ENCODE measurements at regions not wholly inside any gene's neighbourhood (a gene's known extent, or its start where the extent isn't known, plus 50 kb on each side); places are given as distances from the start of the nearest gene placed in this dataset.
"Not testable (repeated sequence)": the region's sequence is repeated elsewhere in the genome, so short reads cannot be mapped to it uniquely, and the experiment has no call there.

DNA sequence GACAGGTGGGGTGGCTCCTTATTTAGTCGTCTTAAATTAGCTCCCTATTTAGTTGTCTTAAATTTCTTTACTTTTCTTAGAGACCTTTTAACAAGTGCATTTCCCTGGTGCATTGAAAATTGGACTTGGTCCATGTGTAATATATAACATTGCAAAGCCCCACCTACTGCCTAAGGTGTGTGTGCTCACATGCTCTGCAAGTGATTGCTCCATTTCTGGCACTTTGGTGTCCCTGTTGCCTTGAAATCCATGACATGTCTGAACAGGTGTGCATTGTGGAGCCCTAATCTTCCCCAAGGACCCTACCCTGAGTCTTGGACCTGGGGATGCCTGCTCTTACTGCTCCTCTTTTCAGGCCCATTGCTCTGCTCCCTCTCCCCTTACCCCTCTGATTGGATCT is 80.2 kb downstream of the TRIM43 start:
- TF ChIP-seq CTCF (IDR thresholded peaks at IDR 0.05; ENCODE audit: low read depth, low read length, missing input control); TAF1 (conservative IDR thresholded peaks at IDR 0.05); YY1 (IDR thresholded peaks at IDR 0.05); RXRA (IDR thresholded peaks at IDR 0.05); MAX (IDR thresholded peaks at IDR 0.05); RAD21 (IDR thresholded peaks at IDR 0.05); FOXA1 (IDR thresholded peaks at IDR 0.05); ZBTB33 (IDR thresholded peaks at IDR 0.05); HNF4A (conservative IDR thresholded peaks at IDR 0.05): not testable (repeated sequence)
- TF ChIP-seq, protein P1, sequence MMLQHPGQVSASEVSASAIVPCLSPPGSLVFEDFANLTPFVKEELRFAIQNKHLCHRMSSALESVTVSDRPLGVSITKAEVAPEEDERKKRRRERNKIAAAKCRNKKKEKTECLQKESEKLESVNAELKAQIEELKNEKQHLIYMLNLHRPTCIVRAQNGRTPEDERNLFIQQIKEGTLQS (IDR thresholded peaks at IDR 0.05), result not testable (repeated sequence)
- TF ChIP-seq, protein P2, sequence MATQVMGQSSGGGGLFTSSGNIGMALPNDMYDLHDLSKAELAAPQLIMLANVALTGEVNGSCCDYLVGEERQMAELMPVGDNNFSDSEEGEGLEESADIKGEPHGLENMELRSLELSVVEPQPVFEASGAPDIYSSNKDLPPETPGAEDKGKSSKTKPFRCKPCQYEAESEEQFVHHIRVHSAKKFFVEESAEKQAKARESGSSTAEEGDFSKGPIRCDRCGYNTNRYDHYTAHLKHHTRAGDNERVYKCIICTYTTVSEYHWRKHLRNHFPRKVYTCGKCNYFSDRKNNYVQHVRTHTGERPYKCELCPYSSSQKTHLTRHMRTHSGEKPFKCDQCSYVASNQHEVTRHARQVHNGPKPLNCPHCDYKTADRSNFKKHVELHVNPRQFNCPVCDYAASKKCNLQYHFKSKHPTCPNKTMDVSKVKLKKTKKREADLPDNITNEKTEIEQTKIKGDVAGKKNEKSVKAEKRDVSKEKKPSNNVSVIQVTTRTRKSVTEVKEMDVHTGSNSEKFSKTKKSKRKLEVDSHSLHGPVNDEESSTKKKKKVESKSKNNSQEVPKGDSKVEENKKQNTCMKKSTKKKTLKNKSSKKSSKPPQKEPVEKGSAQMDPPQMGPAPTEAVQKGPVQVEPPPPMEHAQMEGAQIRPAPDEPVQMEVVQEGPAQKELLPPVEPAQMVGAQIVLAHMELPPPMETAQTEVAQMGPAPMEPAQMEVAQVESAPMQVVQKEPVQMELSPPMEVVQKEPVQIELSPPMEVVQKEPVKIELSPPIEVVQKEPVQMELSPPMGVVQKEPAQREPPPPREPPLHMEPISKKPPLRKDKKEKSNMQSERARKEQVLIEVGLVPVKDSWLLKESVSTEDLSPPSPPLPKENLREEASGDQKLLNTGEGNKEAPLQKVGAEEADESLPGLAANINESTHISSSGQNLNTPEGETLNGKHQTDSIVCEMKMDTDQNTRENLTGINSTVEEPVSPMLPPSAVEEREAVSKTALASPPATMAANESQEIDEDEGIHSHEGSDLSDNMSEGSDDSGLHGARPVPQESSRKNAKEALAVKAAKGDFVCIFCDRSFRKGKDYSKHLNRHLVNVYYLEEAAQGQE (IDR thresholded peaks at IDR 0.05), result not testable (repeated sequence)

Data from liver (tissue), 3 donors.